ENCODE measurements at regions not wholly inside any gene's neighbourhood (a gene's known extent, or its start where the extent isn't known, plus 50 kb on each side); places are given as distances from the start of the nearest gene placed in this dataset.

DNA sequence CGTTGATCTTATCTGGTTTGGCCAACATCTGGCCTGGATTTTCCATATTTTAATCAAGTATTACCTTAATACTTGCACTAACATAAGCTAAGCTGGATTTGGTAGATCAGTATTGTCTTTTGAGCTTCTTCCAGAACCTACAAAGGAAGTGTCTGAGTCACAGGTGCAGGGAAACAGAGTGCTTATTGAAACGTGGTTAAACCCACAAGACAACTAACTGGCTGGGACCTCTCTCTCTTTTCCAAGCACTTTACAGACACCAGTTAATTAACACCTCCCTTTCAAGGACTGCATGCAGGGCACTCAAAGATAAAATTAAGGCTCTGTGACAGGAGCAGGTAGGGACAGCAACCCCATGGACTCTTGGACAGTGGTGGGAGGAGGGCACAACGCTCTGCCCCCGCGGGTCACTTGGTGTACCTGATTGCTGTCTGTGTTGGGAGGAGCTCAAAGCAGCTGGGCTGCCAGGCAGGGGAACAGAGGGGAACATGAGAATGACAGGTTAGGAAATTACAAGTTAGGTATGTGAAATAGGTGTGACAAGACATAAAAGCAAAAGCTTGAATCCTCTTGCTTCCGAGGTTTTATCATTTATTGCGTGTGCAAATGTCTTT, 133.7 kb upstream of the MON1B start:
- no peaks in the 10 kb centered on the region for H3K36me3 Mint-ChIP-seq
- peaks cover 28% of the 10 kb centered on the region for H3K27me3 Mint-ChIP-seq
- H3K9me3 Mint-ChIP-seq, result peaks cover 4% of the 10 kb centered on the region
- no peak for DNase-seq (ENCODE audit: extremely low spot score, unreplicated experiment)
- H3K27ac Mint-ChIP-seq, result no peak overlapping the region
- H3K4me3 Mint-ChIP-seq, result no peak overlapping the region
- no peaks in the 10 kb centered on the region for H3K4me1 Mint-ChIP-seq (ENCODE audit: unreplicated experiment)
- TF ChIP-seq, protein P1, sequence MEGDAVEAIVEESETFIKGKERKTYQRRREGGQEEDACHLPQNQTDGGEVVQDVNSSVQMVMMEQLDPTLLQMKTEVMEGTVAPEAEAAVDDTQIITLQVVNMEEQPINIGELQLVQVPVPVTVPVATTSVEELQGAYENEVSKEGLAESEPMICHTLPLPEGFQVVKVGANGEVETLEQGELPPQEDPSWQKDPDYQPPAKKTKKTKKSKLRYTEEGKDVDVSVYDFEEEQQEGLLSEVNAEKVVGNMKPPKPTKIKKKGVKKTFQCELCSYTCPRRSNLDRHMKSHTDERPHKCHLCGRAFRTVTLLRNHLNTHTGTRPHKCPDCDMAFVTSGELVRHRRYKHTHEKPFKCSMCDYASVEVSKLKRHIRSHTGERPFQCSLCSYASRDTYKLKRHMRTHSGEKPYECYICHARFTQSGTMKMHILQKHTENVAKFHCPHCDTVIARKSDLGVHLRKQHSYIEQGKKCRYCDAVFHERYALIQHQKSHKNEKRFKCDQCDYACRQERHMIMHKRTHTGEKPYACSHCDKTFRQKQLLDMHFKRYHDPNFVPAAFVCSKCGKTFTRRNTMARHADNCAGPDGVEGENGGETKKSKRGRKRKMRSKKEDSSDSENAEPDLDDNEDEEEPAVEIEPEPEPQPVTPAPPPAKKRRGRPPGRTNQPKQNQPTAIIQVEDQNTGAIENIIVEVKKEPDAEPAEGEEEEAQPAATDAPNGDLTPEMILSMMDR (conservative IDR thresholded peaks at IDR 0.05), result no peak

DNA sequence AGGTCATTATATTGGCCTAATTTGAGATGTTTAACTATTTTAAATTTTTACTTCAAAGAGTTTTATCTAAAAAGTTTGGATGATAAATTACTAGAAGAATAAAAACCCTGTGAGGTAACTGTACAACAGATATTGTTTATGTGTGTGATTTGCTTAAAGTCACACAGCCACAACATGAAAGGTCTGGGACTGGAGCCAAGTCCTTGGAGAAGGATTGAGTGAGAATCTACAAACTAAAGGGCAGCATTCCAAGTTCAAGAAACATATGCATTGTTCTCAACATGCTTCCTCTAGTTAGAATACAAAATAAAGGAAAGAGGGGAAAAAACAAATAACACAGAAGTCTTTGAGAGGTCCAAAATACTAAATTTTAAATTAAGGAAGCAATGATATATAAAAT, 131.5 kb upstream of the MON1B start:
- Mint-ChIP-seq H3K4me3 (no peak overlapping the region), H3K36me3 (no peaks in the 10 kb centered on the region), H3K9me3 (peaks cover 4% of the 10 kb centered on the region), H3K4me1 (ENCODE audit: unreplicated experiment) (peaks cover 15% of the 10 kb centered on the region), H3K27ac (no peak overlapping the region), H3K27me3 (peaks cover 43% of the 10 kb centered on the region)
- TF ChIP-seq, protein P1 (conservative IDR thresholded peaks at IDR 0.05), result no peak
- DNase-seq (ENCODE audit: extremely low spot score, unreplicated experiment), result no peak

DNA sequence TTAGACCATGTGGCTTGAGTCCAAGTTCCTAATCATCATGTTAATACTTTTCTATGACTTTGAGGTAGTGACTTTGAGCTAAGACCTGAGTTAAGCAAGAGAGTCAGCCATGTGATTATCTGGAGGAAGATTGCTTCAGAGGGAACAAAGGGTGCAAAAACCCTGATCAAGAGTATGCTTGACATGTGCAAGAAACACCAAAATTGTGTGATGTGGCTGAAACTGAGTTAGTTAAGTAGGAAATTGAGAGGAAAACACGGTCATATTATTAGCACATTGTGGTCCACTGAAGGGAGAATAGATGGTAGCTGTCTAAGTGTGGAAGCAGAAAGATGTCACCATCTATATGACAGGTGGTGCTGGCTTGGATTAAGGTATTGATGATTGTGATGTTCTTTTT, 130.4 kb upstream of the MON1B start:
- H3K27me3 Mint-ChIP-seq, result peaks cover 33% of the 10 kb centered on the region
- H3K36me3 Mint-ChIP-seq, result no peaks in the 10 kb centered on the region
- H3K4me3 Mint-ChIP-seq, result no peak overlapping the region
- no peak for DNase-seq (ENCODE audit: extremely low spot score, unreplicated experiment)
- peaks cover 4% of the 10 kb centered on the region for H3K9me3 Mint-ChIP-seq
- H3K4me1 Mint-ChIP-seq (ENCODE audit: unreplicated experiment), result peaks cover 15% of the 10 kb centered on the region
- H3K27ac Mint-ChIP-seq, result no peak overlapping the region
- TF ChIP-seq, protein P1 (conservative IDR thresholded peaks at IDR 0.05), result no peak

DNA sequence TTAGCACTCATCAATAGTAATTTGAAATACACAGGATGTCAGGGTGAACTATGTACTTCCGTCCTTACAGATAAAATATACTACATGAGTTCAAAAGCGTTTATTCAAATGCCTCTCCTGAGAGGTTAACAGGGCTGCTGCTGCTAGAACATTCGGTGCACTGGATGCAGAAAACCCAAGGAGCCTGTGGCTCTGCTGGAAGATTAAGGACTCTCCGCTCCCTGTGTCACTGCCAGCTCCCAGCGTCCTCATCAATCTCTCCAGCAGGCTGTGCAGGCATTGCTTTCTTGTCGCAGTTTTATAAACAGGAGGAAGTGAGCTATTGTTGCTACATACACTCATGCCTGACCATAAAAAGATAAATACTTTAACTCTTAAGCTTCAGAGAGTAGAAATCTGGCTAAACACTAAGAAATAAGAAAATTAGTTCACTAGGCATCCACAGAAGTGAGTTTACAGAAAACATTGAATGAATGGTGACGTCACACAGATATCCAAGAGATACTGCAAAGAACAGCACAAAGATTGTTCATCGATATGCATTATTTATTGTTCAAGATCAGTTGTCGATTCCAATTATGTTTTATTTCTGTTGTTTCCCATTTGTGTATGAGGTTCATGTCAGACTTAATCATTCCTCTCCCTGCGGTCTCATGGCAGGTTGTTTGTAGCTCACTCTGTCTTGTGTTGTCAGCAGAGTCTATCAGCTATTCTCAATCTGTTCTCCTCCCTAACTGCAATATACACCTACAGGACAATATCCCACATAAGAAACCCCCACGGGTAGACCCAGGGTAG, 127.9 kb upstream of the MON1B start:
- Mint-ChIP-seq H3K4me1 (ENCODE audit: unreplicated experiment) (peaks cover 15% of the 10 kb centered on the region), H3K36me3 (no peaks in the 10 kb centered on the region), H3K27me3 (peaks cover 30% of the 10 kb centered on the region), H3K4me3 (no peak overlapping the region), H3K27ac (no peak overlapping the region), H3K9me3 (no peaks in the 10 kb centered on the region)
- DNase-seq (ENCODE audit: extremely low spot score, unreplicated experiment), result no peak
- TF ChIP-seq, protein P1 (conservative IDR thresholded peaks at IDR 0.05), result no peak

DNA sequence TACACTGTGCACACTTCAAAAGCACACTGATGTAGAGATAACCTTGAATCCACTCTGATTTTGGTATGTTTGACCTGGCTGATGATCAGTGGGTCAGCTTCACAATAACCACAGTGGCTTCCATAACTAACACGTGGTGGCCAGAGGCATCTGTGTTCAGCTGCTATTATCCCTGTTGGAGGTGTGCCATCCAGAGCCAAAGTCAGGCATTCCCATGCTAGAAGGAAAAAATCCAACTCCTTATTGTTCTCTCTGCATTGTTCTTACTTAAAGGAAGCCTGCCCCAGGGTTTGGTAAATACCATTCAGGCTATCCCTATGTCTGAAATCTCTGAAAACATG, 127.3 kb upstream of the MON1B start:
- H3K4me3 Mint-ChIP-seq, result no peak overlapping the region
- no peak overlapping the region for H3K27ac Mint-ChIP-seq
- H3K4me1 Mint-ChIP-seq (ENCODE audit: unreplicated experiment), result peaks cover 15% of the 10 kb centered on the region
- DNase-seq (ENCODE audit: extremely low spot score, unreplicated experiment), result no peak
- H3K36me3 Mint-ChIP-seq, result no peaks in the 10 kb centered on the region
- no peaks in the 10 kb centered on the region for H3K9me3 Mint-ChIP-seq
- TF ChIP-seq, protein P1 (conservative IDR thresholded peaks at IDR 0.05), result no peak
- H3K27me3 Mint-ChIP-seq, result peaks cover 30% of the 10 kb centered on the region

All from type B pancreatic cell (in vitro differentiated cells).